Keratinocyte (primary cell): ENCODE measurements at regions not wholly inside any gene's neighbourhood (a gene's known extent, or its start where the extent isn't known, plus 50 kb on each side); places are given as distances from the start of the nearest gene placed in this dataset.
A peak's percentile ranks its signal among the peaks of the same experiment; 100 is the strongest.

ENCODE experiments used
- DNase-seq: peaks from one replicate; pipeline ENCODE4 v3.0.0-alpha.2; 2011; ENCODE audit warnings: low read depth, missing footprints, low spot score
- FAIRE-seq: peaks from 2 replicates; lab custom pipeline; 2011; peaks lifted over from hg19 to GRCh38; lab: Jason Lieb, UNC
- H2AFZ ChIP-seq: 2 replicates; pipeline ENCODE4 v1.6.0; 2012; ENCODE audit warnings: low read length, control low read depth, inconsistent platforms; ENCODE audit not compliant: control insufficient read depth
- H3K27ac ChIP-seq: 2 replicates; pipeline ENCODE4 v1.5.1; 2011; ENCODE audit warnings: low read length; ENCODE audit not compliant: control insufficient read depth, insufficient read depth
- H3K27me3 ChIP-seq: 3 replicates; pipeline ENCODE4 v1.6.0; 2011; ENCODE audit warnings: low read length; ENCODE audit not compliant: control insufficient read depth, insufficient read depth; ENCODE audit errors: extremely low read depth
- H3K36me3 ChIP-seq, 2 experiments: 2 replicates in 1 of 2; 3 replicates in 1 of 2; pipeline ENCODE4 v1.5.1; 2011; ENCODE audit warnings: low read length in 2 of 2, mild to moderate bottlenecking in 1 of 2; ENCODE audit not compliant: control insufficient read depth in 2 of 2, insufficient read depth in 2 of 2; ENCODE audit errors: extremely low read depth in 1 of 2
- H3K4me1 ChIP-seq: 3 replicates; pipeline ENCODE4 v1.5.1; 2011; ENCODE audit warnings: low read length; ENCODE audit not compliant: control insufficient read depth, insufficient read depth; ENCODE audit errors: extremely low read depth
- H3K4me2 ChIP-seq: 3 replicates; pipeline ENCODE4 v1.6.0; 2011; ENCODE audit warnings: low read depth, low read length; ENCODE audit not compliant: control insufficient read depth, insufficient read depth; ENCODE audit errors: extremely low read depth
- H3K4me3 ChIP-seq, 3 experiments: fragments of 200-600 bp in 1 of 3; sonication (generic) in 1 of 3; 2 replicates in 2 of 3; 3 replicates in 1 of 3; pipeline ENCODE4 v1.5.1; 2011 to 2016; ENCODE audit warnings: low read length in 3 of 3, mild to moderate bottlenecking in 3 of 3, control low read depth in 2 of 3, inconsistent platforms in 1 of 3, low read depth in 1 of 3, mixed read lengths in 1 of 3, mixed run types in 1 of 3, moderate library complexity in 1 of 3; ENCODE audit not compliant: control insufficient read depth in 2 of 3, insufficient read depth in 2 of 3; ENCODE audit errors: extremely low read depth in 1 of 3
- H3K79me2 ChIP-seq: 2 replicates; pipeline ENCODE4 v1.6.0; 2012; ENCODE audit warnings: low read length; ENCODE audit not compliant: control insufficient read depth, insufficient read depth
- H3K9ac ChIP-seq: 3 replicates; pipeline ENCODE4 v1.6.0; 2011; ENCODE audit warnings: low read length; ENCODE audit not compliant: control insufficient read depth, insufficient read depth; ENCODE audit errors: extremely low read depth
- H3K9me1 ChIP-seq: 3 replicates; pipeline ENCODE4 v1.6.0; 2011; ENCODE audit warnings: low read length; ENCODE audit not compliant: control insufficient read depth, insufficient read depth; ENCODE audit errors: extremely low read depth
- H3K9me3 ChIP-seq: 2 replicates; pipeline ENCODE4 v1.5.1; 2012; ENCODE audit warnings: low read depth, low read length; ENCODE audit not compliant: control insufficient read depth
- H4K20me1 ChIP-seq: 3 replicates; pipeline ENCODE4 v1.6.0; 2011; ENCODE audit warnings: low read length; ENCODE audit not compliant: control insufficient read depth, insufficient read depth; ENCODE audit errors: extremely low read depth
- CTCF ChIP-seq, 3 experiments: IDR thresholded peaks in 1 of 3; conservative IDR thresholded peaks in 1 of 3; optimal IDR thresholded peaks in 1 of 3; 2 replicates in 2 of 3; 3 replicates in 1 of 3; pipeline versions ENCODE3 to v1.5.1; 2011; ENCODE audit warnings: low read length in 3 of 3, mild to moderate bottlenecking in 3 of 3, moderate library complexity in 2 of 3, control low read depth in 1 of 3, inconsistent platforms in 1 of 3; ENCODE audit not compliant: insufficient read depth in 2 of 3; ENCODE audit errors: extremely low read depth in 1 of 3
- EZH2 ChIP-seq: IDR thresholded peaks from one replicate; pipeline ENCODE4 v1.6.1; 2012; ENCODE audit warnings: inconsistent platforms, mild to moderate bottlenecking, low read length, moderate library complexity
- dilution Hi-C: fragments of 300-500 bp; cut with MboI; formaldehyde crosslinking; loops from one replicate; pipeline ENCODE4 v1.7.0; 2020; ENCODE audit warnings: low sequenced_read_pairs; ENCODE audit not compliant: extremely low pct_ligation_motif_present

- peak overlapping the region; percentile 69 for H3K4me2 ChIP-seq
- H3K36me3 ChIP-seq: no peaks in the 10 kb centered on the region
- no peak for FAIRE-seq
- no peaks in the 10 kb centered on the region for H3K9me1 ChIP-seq
- H2AFZ ChIP-seq: peak overlapping the region; percentile 49
- peak overlapping the region in 1 of 3 experiments; percentile 18 for H3K4me3 ChIP-seq
- H4K20me1 ChIP-seq: no peaks in the 10 kb centered on the region
- no peak for DNase-seq
- H3K9ac ChIP-seq: peak overlapping the region; percentile 49
- dilution Hi-C loops: no loop called here
- no peaks in the 10 kb centered on the region for H3K27me3 ChIP-seq
- H3K9me3 ChIP-seq: no peaks in the 10 kb centered on the region
- H3K4me1 ChIP-seq: peaks cover 29% of the 10 kb centered on the region
- peak overlapping the region; percentile 79 for H3K27ac ChIP-seq
- no peaks in the 10 kb centered on the region for H3K79me2 ChIP-seq
- no peak for TF ChIP-seq CTCF (optimal IDR thresholded peaks at IDR 0.05 in 1 of 3, IDR thresholded peaks at IDR 0.05 in 1 of 3, conservative IDR thresholded peaks at IDR 0.05 in 1 of 3; ENCODE audit: extremely low read depth in 1 of 3, insufficient read depth in 2 of 3, low read length in 3 of 3)
- TF ChIP-seq EZH2: no peak
Measured at GRCh38 chr6:18328540-18328939, 58.6 kb upstream of the RNF144B start.

GRCh38 chr6:18328070-18328469 is 59.1 kb upstream of the RNF144B start:
- Histone ChIP-seq H3K9me1 (no peaks in the 10 kb centered on the region), H3K27ac (peak overlapping the region; percentile 79), H4K20me1 (no peaks in the 10 kb centered on the region), H3K9me3 (no peaks in the 10 kb centered on the region), H2AFZ (peak overlapping the region; percentile 4), H3K4me3 (peak overlapping the region in 1 of 3 experiments; percentile 18), H3K27me3 (no peaks in the 10 kb centered on the region), H3K36me3 (no peaks in the 10 kb centered on the region), H3K9ac (peak overlapping the region; percentile 7), H3K79me2 (no peaks in the 10 kb centered on the region), H3K4me1 (peaks cover 29% of the 10 kb centered on the region), H3K4me2 (peak overlapping the region; percentile 69)
- no peak for DNase-seq
- dilution Hi-C loops: no loop called here
- no peak for TF ChIP-seq EZH2
- TF ChIP-seq CTCF (optimal IDR thresholded peaks at IDR 0.05 in 1 of 3, IDR thresholded peaks at IDR 0.05 in 1 of 3, conservative IDR thresholded peaks at IDR 0.05 in 1 of 3; ENCODE audit: extremely low read depth in 1 of 3, insufficient read depth in 2 of 3, low read length in 3 of 3): no peak
- FAIRE-seq: no peak
